Activated CD4-positive, alpha-beta T cell treated with anti-CD3 and anti-CD28 coated beads for 24 hours (primary cell): ENCODE measurements at regions not wholly inside any gene's neighbourhood (a gene's known extent, or its start where the extent isn't known, plus 50 kb on each side); places are given as distances from the start of the nearest gene placed in this dataset.

ENCODE experiments used
- DNase-seq, 2 donors: peaks; one replicate each; pipeline ENCODE4 v3.0.0-alpha.2; 2020; ENCODE audit warnings: low read depth in 2 of 2

DNA sequence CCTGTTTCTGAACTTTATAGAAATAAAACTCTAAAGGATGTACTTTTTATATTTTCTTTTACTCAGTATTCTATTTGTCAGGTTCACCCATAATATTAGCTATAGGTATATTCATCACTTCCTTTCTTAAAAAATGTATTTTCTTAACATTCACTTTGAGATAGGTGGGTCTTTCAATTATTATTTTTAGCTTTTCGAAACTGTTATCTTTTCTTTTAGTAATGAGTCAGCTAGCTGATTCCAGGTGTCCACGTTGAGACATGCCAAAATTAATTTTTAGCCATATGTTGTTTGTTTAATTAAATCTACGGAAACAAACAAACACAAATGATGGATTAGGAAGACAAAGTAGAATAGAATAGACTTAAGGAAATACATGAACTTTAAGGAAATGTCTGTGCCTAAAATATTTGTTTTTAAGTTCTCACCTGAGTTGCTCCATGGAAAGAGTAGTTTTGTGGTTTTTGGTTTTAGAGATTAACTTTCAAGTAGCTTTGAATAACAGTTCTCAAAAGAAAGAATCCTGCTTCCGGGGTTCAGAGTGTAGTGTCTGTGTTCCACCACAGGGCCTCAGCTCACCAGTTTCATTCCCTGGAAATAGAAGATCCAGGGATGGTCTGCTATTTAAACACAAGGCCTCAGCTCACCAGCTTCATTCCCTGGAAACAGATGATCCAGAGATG, 435.0 kb downstream of the HAO1 start:
- DNase-seq = no peak

DNA sequence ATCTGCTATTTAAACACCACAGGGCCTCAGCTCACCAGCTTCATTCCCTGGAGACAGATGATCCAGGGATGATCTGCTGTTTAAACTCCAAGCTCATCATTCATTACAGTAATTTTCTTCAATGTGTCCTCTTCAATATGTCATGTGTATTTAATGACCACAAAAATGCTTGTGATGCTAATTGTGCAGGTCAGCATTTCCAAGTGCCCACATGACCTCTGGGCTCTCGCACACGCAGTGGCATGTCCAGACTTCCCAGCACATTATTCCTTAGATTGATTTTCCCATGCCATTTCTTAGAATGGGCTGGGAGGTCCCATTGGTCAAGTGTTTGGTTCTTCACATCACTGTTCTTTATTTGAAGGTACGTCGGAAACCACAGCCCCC, 434.4 kb downstream of the HAO1 start:
- no peak for DNase-seq

DNA sequence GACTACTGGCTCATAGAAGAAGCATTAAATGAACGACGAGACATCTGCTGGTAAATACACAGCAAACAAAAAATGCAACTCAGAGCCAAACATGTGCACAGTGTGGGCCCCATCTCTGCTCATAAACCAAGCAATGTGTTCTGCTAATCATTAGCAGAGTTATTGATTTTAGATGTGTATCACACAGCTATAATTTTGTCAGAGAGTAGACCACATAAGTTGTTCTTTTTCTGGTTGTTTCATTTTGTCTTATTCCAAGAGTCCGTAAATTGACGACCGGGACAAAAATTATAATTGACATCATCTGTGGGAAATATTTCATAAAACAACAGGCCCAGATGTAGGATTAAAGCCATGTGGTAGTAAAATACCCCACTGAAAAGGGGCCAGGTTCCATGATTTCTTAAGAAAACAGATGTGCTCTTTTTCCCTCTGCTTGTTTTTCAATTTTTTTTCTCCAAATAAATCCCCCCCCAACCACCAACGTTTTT, 423.6 kb downstream of the HAO1 start:
- no peak for DNase-seq

GRCh38 chr20:7520361-7520760, 419.9 kb downstream of the HAO1 start:
- no peak for DNase-seq

DNA sequence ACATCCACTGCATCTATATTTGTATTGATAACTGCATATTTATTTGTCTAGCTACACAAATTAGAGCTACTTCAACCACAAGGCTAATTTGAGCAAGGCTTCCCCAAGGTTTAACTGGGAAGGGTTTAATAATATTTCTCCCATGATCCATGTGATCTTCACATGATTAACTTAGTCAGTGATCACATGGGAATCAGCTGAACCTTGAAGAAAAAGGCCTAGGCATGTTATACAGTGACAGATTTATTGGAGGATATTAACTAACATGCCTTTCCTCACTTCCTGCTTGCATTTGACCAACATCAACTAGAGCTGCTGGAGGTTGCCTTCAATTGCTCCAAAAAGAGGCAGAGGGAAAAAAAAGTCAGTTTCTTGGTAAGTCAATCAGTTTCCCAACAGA, 417.0 kb downstream of the HAO1 start:
- no peak for DNase-seq

DNA sequence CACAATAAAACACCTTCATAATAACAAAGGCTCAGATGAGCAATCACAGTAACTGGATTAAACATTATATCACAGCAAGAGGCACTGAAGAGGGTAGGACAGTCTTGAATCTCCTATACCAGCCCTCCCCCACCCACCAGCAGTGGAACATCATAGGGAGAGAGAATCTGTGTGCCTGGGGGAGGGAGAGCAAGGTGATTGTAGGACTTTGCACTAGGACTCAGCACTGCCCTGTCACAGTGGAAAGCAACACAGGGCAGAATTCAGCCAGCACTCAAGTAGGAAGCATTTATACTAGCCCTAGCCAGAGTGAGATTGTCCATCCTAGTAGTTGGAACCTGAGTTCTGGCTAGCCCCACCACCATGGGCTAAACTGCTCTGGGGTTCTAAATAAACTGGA, 400.2 kb downstream of the HAO1 start:
- DNase-seq = no peak

DNA sequence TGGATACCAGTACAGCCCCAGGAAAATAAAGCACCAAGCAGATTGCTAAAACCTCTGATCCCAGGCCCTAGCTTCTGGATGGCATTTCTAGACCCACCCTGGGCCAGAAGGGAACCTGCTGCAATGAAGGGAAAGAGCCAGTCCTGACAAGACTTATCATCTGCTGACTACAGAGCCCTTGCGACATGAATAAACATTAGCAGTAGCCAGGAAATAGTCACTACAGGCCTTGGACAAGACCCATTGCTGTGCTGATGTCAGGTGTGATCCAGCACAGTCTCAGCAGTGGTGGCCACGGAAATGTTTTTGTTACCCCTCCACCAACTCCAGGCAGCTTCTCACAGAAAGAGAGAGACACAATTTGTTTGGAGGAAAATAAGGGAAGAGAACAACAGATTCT, 399.3 kb downstream of the HAO1 start:
- no peak for DNase-seq

DNA sequence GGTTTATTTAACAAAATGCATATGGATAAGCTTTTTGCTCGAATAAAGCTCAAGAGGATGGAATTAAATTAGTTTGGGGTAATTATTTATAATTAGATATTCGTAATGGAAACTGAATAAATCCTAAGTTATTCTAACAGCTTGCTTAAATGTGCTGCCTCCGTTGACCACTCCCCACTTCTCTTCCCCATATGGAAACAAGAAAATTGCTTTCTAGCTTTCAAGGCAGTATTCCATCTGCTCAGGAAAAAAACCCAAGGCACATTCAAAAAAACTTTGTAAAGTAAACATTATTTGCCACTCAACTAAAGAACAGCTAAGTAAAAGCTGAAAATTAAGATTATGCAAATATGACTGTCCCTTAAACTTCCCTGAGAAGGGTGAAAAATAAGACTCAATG, 369.2 kb downstream of the HAO1 start:
- no peak for DNase-seq

- DNase-seq = no peak
These were observed 368.7 kb downstream of the HAO1 start for GRCh38 chr20:7571521-7572055.

GRCh38 chr20:7579888-7580287, 360.4 kb downstream of the HAO1 start:
- no peak for DNase-seq

- DNase-seq = no peak
These were observed 355.1 kb downstream of the HAO1 start for GRCh38 chr20:7585126-7585679.

- DNase-seq = no peak
These were observed 353.8 kb downstream of the HAO1 start for GRCh38 chr20:7586481-7586880.

DNA sequence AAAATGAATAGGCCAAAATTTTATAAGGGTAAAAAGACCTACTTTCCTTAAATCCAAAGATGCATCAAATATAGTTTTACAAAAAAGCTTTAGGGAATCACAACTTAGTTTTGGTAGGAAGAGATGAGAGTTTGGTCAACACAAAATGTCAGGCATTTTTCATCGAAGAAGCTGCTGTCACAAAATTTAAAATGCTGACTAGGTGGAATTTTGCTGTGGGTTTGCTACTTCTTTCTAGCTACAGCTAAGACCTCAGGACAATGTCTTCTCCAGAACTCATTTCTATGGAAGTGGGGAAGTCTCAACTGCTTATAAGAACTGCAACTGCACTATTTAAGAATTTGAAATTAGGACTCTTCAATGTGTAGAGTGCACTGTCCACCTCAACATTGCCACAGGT, 351.1 kb downstream of the HAO1 start:
- DNase-seq = no peak

DNA sequence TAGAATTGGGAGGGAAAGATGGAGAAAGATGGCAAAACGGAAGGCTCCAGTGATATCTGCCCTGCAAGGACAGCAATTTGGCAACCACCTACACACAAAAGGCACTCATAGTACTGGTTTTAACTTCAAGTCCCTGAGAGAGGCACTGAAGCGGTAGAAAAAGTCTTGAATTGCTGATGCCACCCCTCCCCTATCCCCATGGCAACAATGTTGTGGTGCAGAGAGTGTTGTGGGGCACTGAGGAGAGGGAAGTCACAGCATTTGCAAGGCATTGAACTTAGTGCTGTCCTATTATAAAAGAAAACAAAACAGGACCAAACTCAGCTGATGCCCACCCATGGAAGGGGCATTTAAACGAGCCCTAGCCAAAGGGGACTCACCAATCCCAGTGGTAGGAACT, 343.7 kb downstream of the HAO1 start:
- no peak for DNase-seq

DNA sequence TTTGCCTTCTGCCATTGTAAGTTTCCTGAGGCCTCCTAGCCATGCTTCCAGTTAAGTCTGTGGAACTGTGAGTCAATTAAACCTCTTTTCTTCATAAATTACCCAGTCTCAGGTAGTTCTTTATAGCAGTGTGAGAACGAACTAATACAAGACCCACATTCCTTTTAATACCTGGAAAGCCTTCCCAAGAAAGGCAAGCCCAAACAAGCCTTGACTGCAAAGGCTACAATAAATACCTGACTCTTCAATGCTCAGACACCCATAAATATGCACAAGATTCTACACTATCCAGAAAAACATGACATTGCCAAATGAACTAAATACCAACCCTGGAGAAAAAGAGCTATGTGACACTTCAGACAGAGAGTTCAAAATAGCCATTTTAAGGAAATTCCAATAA, 338.8 kb downstream of the HAO1 start:
- no peak for DNase-seq

- DNase-seq = no peak
These were observed 333.3 kb downstream of the HAO1 start for GRCh38 chr20:7606941-7607340.

- DNase-seq = no peak
These were observed 332.0 kb downstream of the HAO1 start for GRCh38 chr20:7608250-7608649.

GRCh38 chr20:7609251-7609650, 331.0 kb downstream of the HAO1 start:
- no peak for DNase-seq

GRCh38 chr20:7610681-7611080, 329.6 kb downstream of the HAO1 start:
- no peak for DNase-seq

DNA sequence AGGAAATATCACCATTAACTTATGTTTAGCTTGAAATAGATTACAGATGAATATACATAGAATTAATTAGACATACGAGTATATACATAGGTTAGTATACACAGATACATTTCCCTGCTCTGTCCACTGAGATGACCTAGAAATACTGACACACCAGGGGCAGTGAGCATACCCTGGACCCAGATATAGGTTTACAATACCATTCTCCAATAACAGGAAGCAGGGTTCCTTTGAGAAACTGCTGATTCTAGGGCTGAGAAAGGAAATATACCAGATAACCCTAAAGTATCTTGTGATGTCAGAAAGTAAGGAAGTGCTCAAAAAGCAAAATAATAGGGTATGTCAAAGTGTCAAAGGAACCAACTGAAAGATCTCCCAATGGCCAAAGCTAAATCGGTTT, 322.5 kb downstream of the HAO1 start:
- no peak for DNase-seq

GRCh38 chr20:7622399-7622961, 317.8 kb downstream of the HAO1 start:
- no peak for DNase-seq

GRCh38 chr20:7624886-7625285, 315.4 kb downstream of the HAO1 start:
- no peak for DNase-seq
